Parathyroid adenoma (tissue), 2 donors: ENCODE measurements at regions not wholly inside any gene's neighbourhood (a gene's known extent, or its start where the extent isn't known, plus 50 kb on each side); places are given as distances from the start of the nearest gene placed in this dataset.
A peak's percentile ranks its signal among the peaks of the same experiment; 100 is the strongest.

Experiments
- H2AFZ ChIP-seq: fragments of 300-600 bp; sonication (generic); one replicate; pipeline ENCODE4 v1.7.0; 2017; ENCODE audit warnings: antibody characterized with exemption, mild to moderate bottlenecking
- H3K27ac ChIP-seq: fragments of 300-600 bp; sonication (generic); one replicate; pipeline ENCODE4 v1.7.0; 2017
- H3K27me3 ChIP-seq: fragments of 300-600 bp; sonication (generic); one replicate; pipeline ENCODE4 v1.7.0; 2017; ENCODE audit warnings: low read length; ENCODE audit not compliant: control insufficient read depth, insufficient read depth
- H3K36me3 ChIP-seq: fragments of 300-600 bp; sonication (generic); one replicate; pipeline ENCODE4 v1.7.0; 2017; ENCODE audit warnings: low read length; ENCODE audit not compliant: control insufficient read depth, insufficient read depth
- H3K4me1 ChIP-seq: fragments of 300-600 bp; sonication (generic); one replicate; pipeline ENCODE4 v1.7.0; 2017; ENCODE audit warnings: control low read depth
- H3K4me2 ChIP-seq: fragments of 300-600 bp; sonication (generic); one replicate; pipeline ENCODE4 v1.7.0; 2017; ENCODE audit warnings: low read length
- H3K4me3 ChIP-seq: fragments of 300-600 bp; sonication (generic); one replicate; pipeline ENCODE4 v1.7.0; 2017; ENCODE audit warnings: low read depth, low read length
- H3K79me2 ChIP-seq: fragments of 300-600 bp; sonication (generic); one replicate; pipeline ENCODE4 v1.7.0; 2017; ENCODE audit warnings: control low read depth
- H3K9ac ChIP-seq: fragments of 300-600 bp; sonication (generic); one replicate; pipeline ENCODE4 v1.7.0; 2017; ENCODE audit warnings: mild to moderate bottlenecking
- H3K9me3 ChIP-seq: fragments of 300-600 bp; sonication (generic); one replicate; pipeline ENCODE4 v1.7.0; 2017; ENCODE audit warnings: low read length; ENCODE audit not compliant: control insufficient read depth
- CTCF ChIP-seq: fragments of 300-600 bp; sonication (generic); IDR thresholded peaks from one replicate; pipeline ENCODE4 v1.7.0; 2017; ENCODE audit warnings: antibody characterized with exemption, mild to moderate bottlenecking
- donor health status: primary hyperparathyroidism.

- TF ChIP-seq CTCF, result no peak
- no peak overlapping the region for H3K4me2 ChIP-seq
- no peaks in the 10 kb centered on the region for H3K79me2 ChIP-seq
- H3K4me3 ChIP-seq, result no peak overlapping the region
- no peaks in the 10 kb centered on the region for H3K4me1 ChIP-seq
- no peaks in the 10 kb centered on the region for H3K27me3 ChIP-seq
- no peak overlapping the region for H3K27ac ChIP-seq
- H3K9me3 ChIP-seq, result no peaks in the 10 kb centered on the region
- H3K9ac ChIP-seq, result no peak overlapping the region
- no peaks in the 10 kb centered on the region for H3K36me3 ChIP-seq
- no peak overlapping the region for H2AFZ ChIP-seq
Measured at GRCh38 chr17:70535986-70536385, 366.7 kb downstream of the KCNJ2 start.

GRCh38 chr17:70539132-70539924 lies 370.0 kb downstream of the KCNJ2 start:
- Histone ChIP-seq H3K4me1 (no peaks in the 10 kb centered on the region), H3K9me3 (no peaks in the 10 kb centered on the region), H3K4me2 (no peak overlapping the region), H3K36me3 (no peaks in the 10 kb centered on the region), H3K4me3 (no peak overlapping the region), H3K9ac (no peak overlapping the region), H3K27me3 (no peaks in the 10 kb centered on the region), H3K79me2 (no peaks in the 10 kb centered on the region), H2AFZ (peak overlapping the region; percentile 7), H3K27ac (no peak overlapping the region)
- TF ChIP-seq CTCF, result no peak

GRCh38 chr17:70542876-70543275 lies 373.5 kb downstream of the KCNJ2 start:
- Histone ChIP-seq H3K36me3 (no peaks in the 10 kb centered on the region), H3K79me2 (no peaks in the 10 kb centered on the region)
- TF ChIP-seq CTCF, result no peak

GRCh38 chr17:70544317-70544716 lies 375.0 kb downstream of the KCNJ2 start:
- H3K9me3 ChIP-seq, result no peaks in the 10 kb centered on the region
- TF ChIP-seq CTCF, result no peak
- no peak overlapping the region for H3K4me2 ChIP-seq
- H2AFZ ChIP-seq, result no peak overlapping the region
- H3K4me1 ChIP-seq, result no peaks in the 10 kb centered on the region
- H3K4me3 ChIP-seq, result no peak overlapping the region
- H3K79me2 ChIP-seq, result no peaks in the 10 kb centered on the region
- H3K27ac ChIP-seq, result no peak overlapping the region
- no peaks in the 10 kb centered on the region for H3K27me3 ChIP-seq
- H3K9ac ChIP-seq, result no peak overlapping the region
- H3K36me3 ChIP-seq, result no peaks in the 10 kb centered on the region

More at GRCh38 chr17:70542876-70543275, 373.5 kb downstream of the KCNJ2 start:
- Histone ChIP-seq H2AFZ (no peak overlapping the region), H3K27me3 (no peaks in the 10 kb centered on the region), H3K9ac (no peak overlapping the region), H3K9me3 (no peaks in the 10 kb centered on the region), H3K4me3 (no peak overlapping the region), H3K27ac (no peak overlapping the region), H3K4me1 (no peaks in the 10 kb centered on the region), H3K4me2 (no peak overlapping the region)
